A673 (cell line): ENCODE measurements at regions not wholly inside any gene's neighbourhood (a gene's known extent, or its start where the extent isn't known, plus 50 kb on each side); places are given as distances from the start of the nearest gene placed in this dataset.

ENCODE experiments used
- BruUV-seq: library from RNA; stranded (reverse); fragments of 400-500 nt; replicated peaks from 2 replicates; lab custom pipeline; 2021; lab: Mats Ljungman, UMichigan
- CTCF ChIA-PET: fragments of 300-600 bp; sonication (Branson Sonifier 250); formaldehyde crosslinking; loops from one replicate; lab custom pipeline; 2022; ENCODE audit warnings: antibody characterized with exemption; lab: Charles Lee
- POLR2A ChIA-PET: fragments of 300-600 bp; sonication (Branson Sonifier 250); formaldehyde crosslinking; loops from one replicate; lab custom pipeline; 2022; ENCODE audit warnings: antibody characterized with exemption; ENCODE audit not compliant: low non-redundant PET; lab: Charles Lee
- DNase-seq: peaks from one replicate; pipeline ENCODE4 v3.0.0-alpha.2; 2015; ENCODE audit warnings: low spot score
- H3K27ac ChIP-seq: fragments of 200-600 bp; sonication (generic); 2 replicates; pipeline ENCODE4 v1.5.1; 2016; ENCODE audit warnings: mixed run types, low read depth, mild to moderate bottlenecking, mixed read lengths, antibody characterized with exemption, low read length; ENCODE audit not compliant: poor library complexity, severe bottlenecking
- H3K27me3 ChIP-seq: fragments of 200-600 bp; sonication (generic); replicated peaks from 2 replicates; pipeline ENCODE4 v1.6.1; 2017; ENCODE audit warnings: mixed run types, low read depth, mild to moderate bottlenecking, mixed read lengths, antibody characterized with exemption, low read length; ENCODE audit not compliant: insufficient read depth, poor library complexity
- H3K36me3 ChIP-seq: fragments of 200-600 bp; sonication (generic); 2 replicates; pipeline ENCODE4 v1.6.1; 2016; ENCODE audit warnings: mixed run types, mild to moderate bottlenecking, mixed read lengths, antibody characterized with exemption, low read length; ENCODE audit not compliant: insufficient read depth, poor library complexity, severe bottlenecking
- H3K4me1 ChIP-seq: fragments of 200-600 bp; sonication (generic); 2 replicates; pipeline ENCODE4 v1.6.1; 2017; ENCODE audit warnings: mixed run types, mild to moderate bottlenecking, mixed read lengths, antibody characterized with exemption, low read length; ENCODE audit not compliant: insufficient read depth, poor library complexity, severe bottlenecking
- H3K4me3 ChIP-seq: fragments of 200-600 bp; sonication (generic); 2 replicates; pipeline ENCODE4 v1.5.1; 2016; ENCODE audit warnings: low read depth, mixed run types, mild to moderate bottlenecking, mixed read lengths, low read length; ENCODE audit not compliant: poor library complexity, severe bottlenecking
- H3K9me3 ChIP-seq: fragments of 200-600 bp; sonication (generic); 2 replicates; pipeline ENCODE4 v1.6.1; 2016; ENCODE audit warnings: mixed run types, low read depth, mild to moderate bottlenecking, mixed read lengths, antibody characterized with exemption, low read length; ENCODE audit not compliant: poor library complexity, severe bottlenecking
- CTCF ChIP-seq: fragments of 300-800, 200-600 bp; sonication (generic); conservative IDR thresholded peaks from 2 replicates; pipeline ENCODE4 v1.5.1; 2017; ENCODE audit warnings: low read depth, mild to moderate bottlenecking, antibody characterized with exemption, low read length, moderate library complexity, mixed read lengths
- EZH2 ChIP-seq: fragments of 200-600 bp; sonication (generic); IDR thresholded peaks from 2 replicates; pipeline ENCODE4 v1.6.1; 2017; ENCODE audit warnings: borderline replicate concordance, low read depth, mild to moderate bottlenecking, mixed read lengths, antibody characterized with exemption, low read length; ENCODE audit not compliant: poor library complexity, severe bottlenecking
- intact Hi-C: fragments of 100-400 bp; cut with micrococcal nuclease; formaldehyde crosslinking; loops from one replicate; pipeline ENCODE4 v1.10.0; 2022; ENCODE audit not compliant: unreplicated experiment

GRCh38 chr2:148567716-148568115, 76.8 kb upstream of the EPC2 start:
- ChIA-PET POLR2A (no interaction called here), CTCF (no interaction called here)
- Histone ChIP-seq H3K4me1 (no peaks in the 10 kb centered on the region), H3K27ac (no peak overlapping the region), H3K36me3 (no peaks in the 10 kb centered on the region), H3K4me3 (no peak overlapping the region), H3K27me3 (no peaks in the 10 kb centered on the region), H3K9me3 (no peaks in the 10 kb centered on the region)
- TF ChIP-seq CTCF: no peak
- TF ChIP-seq EZH2: no peak
- BruUV-seq: no TSS peak
- no peak for DNase-seq
- intact Hi-C loops: loop anchor here (5.0 kb wide), 1 partner anchor 425 kb away; no protein-coding TSS in a partner anchor

- TF ChIP-seq EZH2 (no peak), CTCF (no peak)
Observed at GRCh38 chr2:148568597-148568996, 76.0 kb upstream of the EPC2 start.

GRCh38 chr2:148569221-148569620, 75.3 kb upstream of the EPC2 start:
- intact Hi-C loops: loop anchor here (5.0 kb wide), 1 partner anchor 423 kb away; no protein-coding TSS in a partner anchor
- H3K27me3 ChIP-seq: no peaks in the 10 kb centered on the region
- CTCF ChIA-PET: no interaction called here

More at GRCh38 chr2:148568597-148568996, 76.0 kb upstream of the EPC2 start:
- H3K4me3 ChIP-seq: no peak overlapping the region
- DNase-seq: no peak
- POLR2A ChIA-PET: no interaction called here
- no peak overlapping the region for H3K27ac ChIP-seq
- no peaks in the 10 kb centered on the region for H3K36me3 ChIP-seq
- CTCF ChIA-PET: no interaction called here
- intact Hi-C loops: loop anchor here (5.0 kb wide), 1 partner anchor 424 kb away; no protein-coding TSS in a partner anchor
- no peaks in the 10 kb centered on the region for H3K9me3 ChIP-seq
- H3K4me1 ChIP-seq: no peaks in the 10 kb centered on the region
- no TSS peak for BruUV-seq
- H3K27me3 ChIP-seq: no peaks in the 10 kb centered on the region

More at GRCh38 chr2:148569221-148569620, 75.3 kb upstream of the EPC2 start:
- no peak overlapping the region for H3K4me3 ChIP-seq
- no peak for DNase-seq
- no peaks in the 10 kb centered on the region for H3K36me3 ChIP-seq
- no peaks in the 10 kb centered on the region for H3K4me1 ChIP-seq
- H3K27ac ChIP-seq: no peak overlapping the region
- no peaks in the 10 kb centered on the region for H3K9me3 ChIP-seq
- TF ChIP-seq EZH2: no peak
- no peak for TF ChIP-seq CTCF
- POLR2A ChIA-PET: no interaction called here
- no TSS peak for BruUV-seq
